Hepatocyte (in vitro differentiated cells): ENCODE measurements at regions not wholly inside any gene's neighbourhood (a gene's known extent, or its start where the extent isn't known, plus 50 kb on each side); places are given as distances from the start of the nearest gene placed in this dataset.

Experiments used
- CTCF ChIP-seq: fragments of 200-600 bp; sonication (generic); IDR thresholded peaks from 2 replicates; pipeline ENCODE4 v1.5.1; 2016; ENCODE audit warnings: antibody characterized with exemption, mild to moderate bottlenecking; ENCODE audit not compliant: poor library complexity
- EZH2 ChIP-seq: fragments of 200-600 bp; sonication (generic); IDR thresholded peaks from 2 replicates; pipeline ENCODE4 v1.6.1; 2016; ENCODE audit warnings: antibody characterized with exemption, mild to moderate bottlenecking, borderline replicate concordance
- EZH2phosphoT487 ChIP-seq: fragments of 200-600 bp; sonication (generic); IDR thresholded peaks from one replicate; pipeline ENCODE4 v1.6.1; 2018; ENCODE audit warnings: antibody characterized with exemption, mild to moderate bottlenecking, low read depth, moderate library complexity; ENCODE audit not compliant: unreplicated experiment, severe bottlenecking

DNA sequence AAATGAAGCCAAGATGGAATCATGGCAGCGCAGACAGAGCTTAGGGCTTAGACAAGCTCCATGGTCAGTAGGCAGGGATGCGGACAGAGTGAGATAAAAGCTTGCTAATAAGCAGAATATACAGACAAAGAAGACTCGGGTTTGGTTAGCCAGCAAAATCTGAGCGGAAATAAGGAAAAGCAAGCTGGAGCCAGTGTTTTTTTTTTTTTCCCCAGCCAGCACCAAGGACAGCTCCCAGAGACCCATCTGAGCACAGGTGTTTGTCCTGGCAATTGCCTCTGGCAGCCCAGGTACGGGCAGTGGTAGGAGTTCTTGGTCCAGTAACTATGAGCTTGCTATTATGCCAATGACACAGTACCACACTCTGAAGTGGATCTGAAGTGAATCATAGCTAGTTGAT is 187.6 kb downstream of the ADCYAP1 start:
- TF ChIP-seq CTCF: no peak
- no peak for TF ChIP-seq EZH2phosphoT487
- no peak for TF ChIP-seq EZH2
